ENCODE measurements at regions not wholly inside any gene's neighbourhood (a gene's known extent, or its start where the extent isn't known, plus 50 kb on each side); places are given as distances from the start of the nearest gene placed in this dataset.

DNA sequence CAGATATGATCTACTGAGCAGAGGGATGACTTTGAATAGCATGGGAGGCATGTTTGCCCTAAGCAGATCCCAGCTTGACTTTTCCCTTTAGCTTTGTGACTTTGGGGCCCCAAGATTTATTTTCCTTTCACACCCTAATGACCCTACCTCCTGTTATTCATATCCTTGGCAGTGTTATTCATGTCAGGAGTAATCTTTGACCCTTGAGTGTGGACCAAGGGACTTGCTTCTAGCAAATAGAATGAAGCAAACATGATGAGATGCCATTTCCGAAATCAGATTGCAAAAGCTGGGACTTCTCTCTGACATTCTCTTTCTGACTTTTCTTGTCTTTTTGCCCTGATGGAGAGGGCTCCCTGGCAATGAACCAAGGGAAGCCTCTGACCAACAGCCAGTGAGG is 415.4 kb upstream of the PROK2 start:
- TF ChIP-seq, protein P1, sequence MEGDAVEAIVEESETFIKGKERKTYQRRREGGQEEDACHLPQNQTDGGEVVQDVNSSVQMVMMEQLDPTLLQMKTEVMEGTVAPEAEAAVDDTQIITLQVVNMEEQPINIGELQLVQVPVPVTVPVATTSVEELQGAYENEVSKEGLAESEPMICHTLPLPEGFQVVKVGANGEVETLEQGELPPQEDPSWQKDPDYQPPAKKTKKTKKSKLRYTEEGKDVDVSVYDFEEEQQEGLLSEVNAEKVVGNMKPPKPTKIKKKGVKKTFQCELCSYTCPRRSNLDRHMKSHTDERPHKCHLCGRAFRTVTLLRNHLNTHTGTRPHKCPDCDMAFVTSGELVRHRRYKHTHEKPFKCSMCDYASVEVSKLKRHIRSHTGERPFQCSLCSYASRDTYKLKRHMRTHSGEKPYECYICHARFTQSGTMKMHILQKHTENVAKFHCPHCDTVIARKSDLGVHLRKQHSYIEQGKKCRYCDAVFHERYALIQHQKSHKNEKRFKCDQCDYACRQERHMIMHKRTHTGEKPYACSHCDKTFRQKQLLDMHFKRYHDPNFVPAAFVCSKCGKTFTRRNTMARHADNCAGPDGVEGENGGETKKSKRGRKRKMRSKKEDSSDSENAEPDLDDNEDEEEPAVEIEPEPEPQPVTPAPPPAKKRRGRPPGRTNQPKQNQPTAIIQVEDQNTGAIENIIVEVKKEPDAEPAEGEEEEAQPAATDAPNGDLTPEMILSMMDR (conservative IDR thresholded peaks at IDR 0.05; ENCODE audit: low read depth in 2 of 2), result no peak
- TF ChIP-seq, protein P2, sequence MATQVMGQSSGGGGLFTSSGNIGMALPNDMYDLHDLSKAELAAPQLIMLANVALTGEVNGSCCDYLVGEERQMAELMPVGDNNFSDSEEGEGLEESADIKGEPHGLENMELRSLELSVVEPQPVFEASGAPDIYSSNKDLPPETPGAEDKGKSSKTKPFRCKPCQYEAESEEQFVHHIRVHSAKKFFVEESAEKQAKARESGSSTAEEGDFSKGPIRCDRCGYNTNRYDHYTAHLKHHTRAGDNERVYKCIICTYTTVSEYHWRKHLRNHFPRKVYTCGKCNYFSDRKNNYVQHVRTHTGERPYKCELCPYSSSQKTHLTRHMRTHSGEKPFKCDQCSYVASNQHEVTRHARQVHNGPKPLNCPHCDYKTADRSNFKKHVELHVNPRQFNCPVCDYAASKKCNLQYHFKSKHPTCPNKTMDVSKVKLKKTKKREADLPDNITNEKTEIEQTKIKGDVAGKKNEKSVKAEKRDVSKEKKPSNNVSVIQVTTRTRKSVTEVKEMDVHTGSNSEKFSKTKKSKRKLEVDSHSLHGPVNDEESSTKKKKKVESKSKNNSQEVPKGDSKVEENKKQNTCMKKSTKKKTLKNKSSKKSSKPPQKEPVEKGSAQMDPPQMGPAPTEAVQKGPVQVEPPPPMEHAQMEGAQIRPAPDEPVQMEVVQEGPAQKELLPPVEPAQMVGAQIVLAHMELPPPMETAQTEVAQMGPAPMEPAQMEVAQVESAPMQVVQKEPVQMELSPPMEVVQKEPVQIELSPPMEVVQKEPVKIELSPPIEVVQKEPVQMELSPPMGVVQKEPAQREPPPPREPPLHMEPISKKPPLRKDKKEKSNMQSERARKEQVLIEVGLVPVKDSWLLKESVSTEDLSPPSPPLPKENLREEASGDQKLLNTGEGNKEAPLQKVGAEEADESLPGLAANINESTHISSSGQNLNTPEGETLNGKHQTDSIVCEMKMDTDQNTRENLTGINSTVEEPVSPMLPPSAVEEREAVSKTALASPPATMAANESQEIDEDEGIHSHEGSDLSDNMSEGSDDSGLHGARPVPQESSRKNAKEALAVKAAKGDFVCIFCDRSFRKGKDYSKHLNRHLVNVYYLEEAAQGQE (IDR thresholded peaks at IDR 0.05; ENCODE audit: unreplicated experiment), result no peak
